ENCODE measurements at regions not wholly inside any gene's neighbourhood (a gene's known extent, or its start where the extent isn't known, plus 50 kb on each side); places are given as distances from the start of the nearest gene placed in this dataset.

DNA sequence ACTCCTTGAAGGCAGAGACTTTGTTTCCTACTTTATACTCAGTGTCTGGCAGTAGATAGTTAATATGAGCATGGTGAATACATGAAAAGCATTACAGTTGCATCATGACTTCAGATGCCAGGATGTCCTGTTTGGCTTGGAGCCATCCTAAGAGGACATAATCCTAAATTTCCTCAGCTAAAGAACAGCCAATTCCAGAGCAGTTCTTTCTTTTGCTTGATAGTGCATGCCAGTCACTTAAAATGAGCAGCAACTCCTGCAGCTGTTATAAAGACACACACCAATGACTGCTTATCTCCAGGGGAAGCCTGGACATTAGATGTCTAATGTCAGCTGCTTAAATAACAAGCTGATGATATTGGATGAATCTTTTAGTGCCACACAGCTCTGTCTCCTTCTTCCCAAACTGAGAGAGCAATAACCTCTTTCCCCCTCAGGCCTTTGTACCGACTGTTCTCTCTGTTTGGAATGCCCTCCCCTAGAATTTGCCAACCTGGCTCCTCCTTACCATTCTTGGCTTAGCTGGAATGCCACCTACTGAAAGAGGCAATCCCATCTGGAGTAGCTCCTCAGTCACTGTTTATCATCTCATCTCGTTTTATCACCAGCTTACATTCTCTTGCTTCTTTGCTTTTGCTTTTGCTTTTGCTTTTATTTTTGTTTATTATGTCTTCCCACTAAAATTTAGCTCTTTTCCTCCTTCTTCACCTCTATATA is 100.8 kb upstream of the USP38 start:
- peak in 1 of 2 experiments; percentile 3 for DNase-seq

DNA sequence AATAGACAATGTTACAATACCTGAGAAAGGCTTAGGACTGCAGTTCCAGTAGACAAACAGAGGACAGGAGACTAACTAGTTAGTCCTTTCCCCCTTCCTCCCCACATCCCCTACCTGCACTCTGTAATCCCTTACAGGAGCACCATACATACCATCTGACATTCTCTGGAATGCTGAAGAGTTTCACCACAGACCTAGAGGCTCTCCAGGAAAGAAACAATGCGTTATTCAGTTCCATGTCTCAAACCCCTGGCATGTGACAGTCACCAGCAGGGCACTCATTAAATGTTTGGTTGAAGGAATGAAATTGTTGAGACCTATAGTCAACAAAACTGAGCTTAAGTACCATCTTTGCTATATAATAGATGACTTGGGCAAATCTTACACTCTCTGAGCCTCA is 100.2 kb upstream of the USP38 start:
- no peak for DNase-seq

DNA sequence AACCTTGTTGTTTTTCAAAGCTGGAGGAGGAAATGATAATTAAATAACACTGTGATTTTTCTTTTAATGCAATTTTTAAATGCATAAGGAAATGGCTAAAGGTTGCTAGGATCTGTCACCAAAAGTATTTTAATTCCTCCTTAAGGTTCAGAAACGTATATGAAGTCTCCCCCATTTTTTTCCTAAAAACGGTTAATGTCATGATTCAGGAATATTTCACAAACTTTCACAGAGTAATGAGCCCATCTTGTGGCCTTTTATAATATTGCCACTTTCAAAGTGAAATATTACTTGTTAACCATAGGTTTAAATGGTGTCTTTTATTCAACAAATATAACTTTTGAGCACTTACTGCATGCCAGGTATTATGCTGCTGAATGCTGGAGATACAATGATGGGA is 99.5 kb upstream of the USP38 start:
- DNase-seq, result peak in 1 of 2 experiments; percentile 1

GRCh38 chr4:143085659-143086058 is 99.1 kb upstream of the USP38 start:
- DNase-seq, result no peak

DNA sequence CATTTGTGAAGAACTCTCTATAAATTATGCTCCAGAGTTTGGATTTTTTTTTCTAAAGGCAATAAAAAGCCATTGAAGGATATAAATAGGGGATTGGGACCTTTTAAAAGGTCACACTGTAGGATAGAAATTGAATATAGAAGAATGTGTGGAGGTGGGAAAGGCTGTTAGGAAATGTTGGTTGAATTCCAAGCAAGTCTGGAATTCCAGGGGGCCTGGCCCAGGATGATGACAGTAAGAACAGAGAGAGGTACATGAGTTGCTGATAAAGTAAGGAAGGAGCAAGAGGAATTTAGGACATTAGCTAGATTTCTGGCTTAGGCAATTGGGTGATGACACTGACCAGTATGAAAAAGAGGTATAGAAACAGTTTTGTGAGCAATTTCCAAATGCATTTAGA is 95.4 kb upstream of the USP38 start:
- no peak for DNase-seq

DNA sequence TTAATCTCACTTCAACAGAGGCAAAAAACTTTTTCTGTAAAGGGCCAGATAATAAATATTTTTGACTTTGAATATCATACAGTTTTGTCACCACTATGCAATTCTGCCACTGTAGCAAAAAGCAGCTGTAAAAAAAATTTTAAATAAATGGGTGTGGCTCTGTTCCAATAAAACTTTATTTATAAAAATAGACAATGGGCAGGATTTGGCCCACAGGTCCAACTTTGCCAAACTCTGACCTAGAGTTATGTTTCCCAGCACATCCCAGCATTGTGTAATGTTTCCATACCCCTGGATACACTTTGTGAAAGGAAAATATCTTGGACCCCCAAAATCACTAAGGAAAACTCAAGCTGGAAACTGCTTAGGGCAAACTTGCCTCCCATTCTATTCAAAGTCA is 94.9 kb upstream of the USP38 start:
- no peak for DNase-seq

DNA sequence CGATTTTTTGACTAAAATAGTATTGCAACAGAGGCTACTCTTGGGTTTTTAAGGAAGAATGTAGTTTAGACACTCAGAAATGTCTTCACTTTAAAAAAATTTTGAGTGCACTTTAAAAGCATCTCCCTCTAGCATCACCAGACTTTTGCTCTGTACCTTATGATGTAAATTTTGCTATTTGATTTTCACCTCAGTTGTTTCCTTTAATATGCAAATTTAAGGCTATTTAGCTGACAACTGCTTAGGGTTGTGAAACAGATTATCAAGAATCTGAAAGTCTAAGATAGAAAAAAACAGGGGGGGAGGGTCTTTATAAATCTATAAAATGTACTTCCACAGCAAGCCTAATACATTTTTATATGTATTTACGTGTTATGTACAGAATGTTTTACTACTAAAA is 92.9 kb upstream of the USP38 start:
- no peak for DNase-seq

GRCh38 chr4:143095447-143095846 is 89.3 kb upstream of the USP38 start:
- DNase-seq, result no peak

GRCh38 chr4:143097751-143098150 is 87.0 kb upstream of the USP38 start:
- DNase-seq, result no peak

GRCh38 chr4:143099693-143100092 is 85.0 kb upstream of the USP38 start:
- DNase-seq, result no peak

GRCh38 chr4:143109376-143109775 is 75.3 kb upstream of the USP38 start:
- no peak for DNase-seq

DNA sequence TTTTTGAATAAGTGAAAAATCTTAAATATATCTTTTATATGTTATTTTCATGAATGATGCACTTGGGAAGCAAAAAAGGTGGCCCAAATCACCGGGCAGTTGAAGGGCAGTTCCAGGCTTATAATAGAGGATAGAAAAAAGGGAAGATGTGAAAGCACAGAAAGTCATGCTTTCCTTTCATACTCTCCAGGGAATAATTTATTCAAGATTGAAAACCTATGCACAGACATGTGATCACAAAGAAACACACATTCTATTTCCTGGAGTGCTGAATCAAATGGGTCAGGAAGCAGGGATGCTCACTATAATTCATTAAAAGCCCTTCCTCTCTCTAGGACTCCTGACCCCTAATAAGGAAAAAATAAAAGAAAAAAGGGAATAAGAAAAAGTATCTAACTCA is 66.1 kb upstream of the USP38 start:
- no peak for DNase-seq

GRCh38 chr4:143127621-143128020 is 57.1 kb upstream of the USP38 start:
- no peak for DNase-seq

- DNase-seq, result no peak
Observed at GRCh38 chr4:143133977-143134376, 50.7 kb upstream of the USP38 start.
